SK-N-SH (cell line): ENCODE measurements at regions not wholly inside any gene's neighbourhood (a gene's known extent, or its start where the extent isn't known, plus 50 kb on each side); places are given as distances from the start of the nearest gene placed in this dataset.

Source experiments
- CTCF ChIA-PET: fragments of 300-600, 350-600 bp; formaldehyde crosslinking; extraction: SDS; loops from one replicate; lab custom pipeline; 2021; lab: Yijun Ruan, JAX
- POLR2A ChIA-PET: fragments of 350-600 bp; sonication (Branson Sonifier 250); formaldehyde crosslinking; extraction: SDS; loops from one replicate; lab custom pipeline; 2020; ENCODE audit warnings: antibody characterized with exemption, inconsistent platforms; lab: Yijun Ruan, JAX
- DNase-seq: peaks from one replicate; pipeline ENCODE4 v3.0.0; 2012
- H2AFZ ChIP-seq: fragments of 200-600 bp; sonication (generic); 2 replicates; pipeline ENCODE4 v1.8.1; 2016; ENCODE audit warnings: antibody characterized with exemption, mild to moderate bottlenecking, low read depth
- H3F3A ChIP-seq: fragments of 200-600 bp; sonication (generic); replicated peaks from 2 replicates; pipeline ENCODE3; 2016; ENCODE audit warnings: antibody characterized with exemption, mild to moderate bottlenecking; ENCODE audit not compliant: insufficient read depth
- H3K27ac ChIP-seq, 2 experiments: fragments of 200-500 bp in 1 of 2; fragments of 200-600 bp in 1 of 2; sonication (Bioruptor generic) in 1 of 2; sonication (generic), shearing (Covaris generic) in 1 of 2; 2 replicates each; pipeline versions ENCODE4 v1.5.1 to v1.6.1; 2014 to 2016; ENCODE audit warnings: low read depth in 2 of 2, inconsistent platforms in 1 of 2, low read length in 1 of 2, mild to moderate bottlenecking in 1 of 2, mixed read lengths in 1 of 2
- H3K27me3 ChIP-seq: fragments of 200-600 bp; sonication (generic), shearing (Covaris generic); 2 replicates; pipeline ENCODE4 v1.6.1; 2016; ENCODE audit warnings: mixed run types; ENCODE audit not compliant: insufficient read depth
- H3K36me3 ChIP-seq, 2 experiments: fragments of 200-500 bp in 1 of 2; fragments of 200-600 bp in 1 of 2; sonication (Bioruptor generic) in 1 of 2; sonication (generic) in 1 of 2; replicated peaks in 1 of 2; 2 replicates each; pipeline versions ENCODE3 to v1.5.1; 2014 to 2016; ENCODE audit warnings: low read length in 1 of 2, mild to moderate bottlenecking in 1 of 2; ENCODE audit not compliant: insufficient read depth in 2 of 2, control insufficient read depth in 1 of 2
- H3K4me1 ChIP-seq, 2 experiments: fragments of 200-500 bp in 1 of 2; fragments of 200-600 bp in 1 of 2; sonication (Bioruptor generic) in 1 of 2; sonication (generic), shearing (Covaris generic) in 1 of 2; 2 replicates each; pipeline versions ENCODE4 v1.5.1 to v1.6.1; 2014 to 2016; ENCODE audit warnings: low read depth in 1 of 2, low read length in 1 of 2, mixed run types in 1 of 2; ENCODE audit not compliant: insufficient read depth in 2 of 2, control insufficient read depth in 1 of 2
- H3K4me2 ChIP-seq: fragments of 200-600 bp; sonication (generic), shearing (Covaris generic); 2 replicates; pipeline ENCODE4 v1.6.1; 2017; ENCODE audit warnings: mixed run types
- H3K4me3 ChIP-seq, 2 experiments: fragments of 200-500 bp in 1 of 2; fragments of 200-600 bp in 1 of 2; sonication (Bioruptor generic) in 1 of 2; sonication (generic), shearing (Covaris generic) in 1 of 2; 2 replicates each; pipeline versions ENCODE4 v1.5.1 to v1.8.1; 2014 to 2016; ENCODE audit warnings: low read depth in 2 of 2, inconsistent platforms in 1 of 2, low read length in 1 of 2, mild to moderate bottlenecking in 1 of 2, mixed read lengths in 1 of 2, moderate library complexity in 1 of 2
- H3K79me2 ChIP-seq: fragments of 200-600 bp; sonication (generic); 2 replicates; pipeline ENCODE4 v1.8.1; 2017; ENCODE audit warnings: mild to moderate bottlenecking; ENCODE audit not compliant: insufficient read depth
- H3K9ac ChIP-seq: fragments of 200-600 bp; sonication (generic); 2 replicates; pipeline ENCODE4 v1.6.1; 2017; ENCODE audit warnings: mixed run types
- H3K9me2 ChIP-seq: fragments of 200-600 bp; sonication (generic); 2 replicates; pipeline ENCODE4 v1.6.1; 2017; ENCODE audit warnings: mixed run types
- H3K9me3 ChIP-seq: fragments of 200-600 bp; sonication (generic); 2 replicates; pipeline ENCODE4 v1.6.1; 2017; ENCODE audit warnings: mixed run types, mild to moderate bottlenecking, moderate library complexity
- H4K20me1 ChIP-seq: fragments of 200-600 bp; sonication (generic); 2 replicates; pipeline ENCODE4 v1.6.1; 2017; ENCODE audit warnings: mild to moderate bottlenecking, mixed run types; ENCODE audit not compliant: insufficient read depth
- CHD2 ChIP-seq: fragments of 150-350 bp; IDR thresholded peaks from 2 replicates; pipeline ENCODE4 v1.6.1; 2018; ENCODE audit warnings: low read length; ENCODE audit not compliant: partially characterized antibody
- EP300 ChIP-seq, 2 experiments: IDR thresholded peaks; 2 replicates each; pipeline versions ENCODE4 v1.4.0 to v1.6.1; 2012; ENCODE audit warnings: borderline replicate concordance in 1 of 2, low read depth in 1 of 2, low read length in 1 of 2
- EZH2phosphoT487 ChIP-seq: fragments of 200-600 bp; sonication (generic); IDR thresholded peaks from 2 replicates; pipeline ENCODE4 v1.6.1; 2017; ENCODE audit warnings: low read depth, mixed run types, mild to moderate bottlenecking, antibody characterized with exemption, moderate library complexity, borderline replicate concordance
- FOXJ3 ChIP-seq: sonication (generic); formaldehyde crosslinking; IDR thresholded peaks from 2 replicates; pipeline ENCODE4 v1.5.1; 2020; ENCODE audit warnings: mild to moderate bottlenecking, missing genetic modification reagents
- FOXM1 ChIP-seq: IDR thresholded peaks from 2 replicates; pipeline ENCODE4 v1.4.0; 2012; ENCODE audit warnings: low read depth, mild to moderate bottlenecking
- GABPA ChIP-seq: IDR thresholded peaks from 2 replicates; pipeline ENCODE4 v1.4.0; 2012; ENCODE audit warnings: low read depth, mild to moderate bottlenecking
- JUND ChIP-seq: IDR thresholded peaks from 2 replicates; pipeline ENCODE4 v1.4.0; 2012
- MEF2A ChIP-seq: IDR thresholded peaks from 2 replicates; pipeline ENCODE4 v1.4.0; 2012; ENCODE audit warnings: low read depth, borderline replicate concordance
- MXI1 ChIP-seq: IDR thresholded peaks from 2 replicates; pipeline ENCODE4 v1.6.1; 2012; ENCODE audit warnings: mild to moderate bottlenecking, low read depth, low read length, improper control_type of control experiment
- NRF1 ChIP-seq: IDR thresholded peaks from 2 replicates; pipeline ENCODE4 v1.6.1; 2012; ENCODE audit warnings: low read depth, mild to moderate bottlenecking, low read length
- RCOR1 ChIP-seq: fragments of 150-350 bp; IDR thresholded peaks from 2 replicates; pipeline ENCODE4 v1.6.1; 2017; ENCODE audit warnings: antibody characterized with exemption, low read length
- RFX5 ChIP-seq: IDR thresholded peaks from 2 replicates; pipeline ENCODE4 v1.6.1; 2012; ENCODE audit warnings: mild to moderate bottlenecking, improper control_type of control experiment, low read length
- RXRA ChIP-seq: IDR thresholded peaks from 2 replicates; pipeline ENCODE4 v1.4.0; 2012; ENCODE audit warnings: low read depth, mild to moderate bottlenecking, borderline replicate concordance
- SIN3A ChIP-seq: IDR thresholded peaks from 2 replicates; pipeline ENCODE4 v1.6.1; 2012; ENCODE audit warnings: low read depth, mild to moderate bottlenecking, low read length, moderate library complexity, borderline replicate concordance
- SMC3 ChIP-seq: IDR thresholded peaks from 2 replicates; pipeline ENCODE4 v1.6.1; 2012; ENCODE audit warnings: low read depth, low read length, improper control_type of control experiment
- TCF12 ChIP-seq: IDR thresholded peaks from 2 replicates; pipeline ENCODE4 v1.4.0; 2012
- YY1 ChIP-seq: IDR thresholded peaks from 2 replicates; pipeline ENCODE4 v1.4.0; 2012; ENCODE audit warnings: low read depth, mild to moderate bottlenecking
- WGBS: methylation state at CpG from one replicate; pipeline ENCODE4 v1.1.6; 2017; ENCODE audit warnings: low lambda C conversion rate; 5-methylcytosine and 5-hydroxymethylcytosine counted together
- TF ChIP-seq, protein P1 (sequence below): IDR thresholded peaks from 2 replicates; pipeline ENCODE4 v1.6.1; 2012; ENCODE audit warnings: mild to moderate bottlenecking, low read depth, low read length, moderate library complexity
- TF ChIP-seq, protein P2 (sequence below): IDR thresholded peaks from 2 replicates; pipeline ENCODE4 v1.4.0; 2012; ENCODE audit warnings: low read depth, borderline replicate concordance
- TF ChIP-seq, protein P3 (sequence below): fragments of 150-350 bp; IDR thresholded peaks from 2 replicates; pipeline ENCODE4 v1.6.1; 2016; ENCODE audit warnings: mild to moderate bottlenecking, low read depth, low read length
- TF ChIP-seq, protein P4 (sequence below): IDR thresholded peaks from 2 replicates; pipeline ENCODE4 v1.4.0; 2012; ENCODE audit warnings: low read depth

DNA sequence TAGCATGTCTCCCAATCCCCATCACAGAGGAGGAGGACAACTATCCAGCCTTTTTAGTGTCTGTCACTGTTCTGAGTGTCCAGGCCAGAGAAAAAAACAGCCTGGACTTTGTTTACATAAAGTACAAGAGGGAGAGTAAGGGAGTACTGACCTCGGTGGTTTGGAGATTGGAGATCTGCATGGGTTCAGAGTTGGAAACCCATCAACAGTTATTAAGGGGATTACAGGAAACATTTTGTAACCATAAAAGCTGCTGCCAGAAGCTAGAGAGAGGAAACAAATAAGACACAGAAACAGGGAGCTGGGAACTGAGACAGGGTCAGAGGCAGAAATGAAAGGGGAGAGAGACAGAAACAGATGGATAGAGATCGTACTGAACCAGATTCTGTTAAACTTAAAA, 131.5 kb upstream of the CTTNBP2NL start:
- no peak overlapping the region for H3K9ac ChIP-seq
- ChIA-PET POLR2A (no interaction called here), CTCF (interaction anchor here (1.5 kb wide), 1 partner anchor 17 kb away, joined by 3 read pairs; no protein-coding TSS in a partner anchor)
- H3F3A ChIP-seq, result no peaks in the 10 kb centered on the region
- H3K4me3 ChIP-seq, result no peak overlapping the region
- H4K20me1 ChIP-seq, result no peaks in the 10 kb centered on the region
- no peak overlapping the region for H3K4me2 ChIP-seq
- no peak overlapping the region for H2AFZ ChIP-seq
- no peaks in the 10 kb centered on the region for H3K36me3 ChIP-seq
- H3K9me2 ChIP-seq, result no peaks in the 10 kb centered on the region
- DNase-seq, result no peak
- H3K27me3 ChIP-seq, result peaks cover 6% of the 10 kb centered on the region; the same call in 1 of the 2 replicates
- H3K27ac ChIP-seq, result no peak overlapping the region
- no peaks in the 10 kb centered on the region for H3K4me1 ChIP-seq
- no peaks in the 10 kb centered on the region for H3K9me3 ChIP-seq
- no peaks in the 10 kb centered on the region for H3K79me2 ChIP-seq
- WGBS, result 33% methylated on average over 2 of the region's 2 CpGs
- TF ChIP-seq FOXJ3 (no peak), EP300 (IDR thresholded peaks at IDR 0.05; ENCODE audit: borderline replicate concordance in 1 of 2, low read depth in 1 of 2, low read length in 1 of 2) (no peak), RFX5 (no peak), MXI1 (no peak), SMC3 (no peak), SIN3A (no peak)
- TF ChIP-seq, all 33 proteins: peak for 0

DNA sequence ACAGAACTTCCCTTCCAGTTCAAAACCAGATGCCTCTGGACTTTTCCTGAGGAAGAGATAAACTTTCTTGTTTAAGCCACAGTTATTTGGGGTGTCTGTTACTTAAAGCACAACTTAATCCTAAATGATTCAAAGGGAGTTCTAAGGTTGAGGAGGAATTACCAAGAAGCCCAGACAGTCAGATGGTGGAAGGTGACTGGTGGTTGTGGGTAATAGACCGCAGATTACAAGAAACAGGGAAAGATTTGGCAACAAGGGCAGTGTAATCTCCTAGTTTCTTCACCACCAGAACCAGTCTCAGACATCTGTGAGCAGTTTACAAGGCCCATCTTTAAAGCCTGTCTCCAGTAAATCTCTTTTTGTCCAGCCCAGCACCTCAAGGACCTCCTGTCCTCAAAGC, 130.1 kb upstream of the CTTNBP2NL start:
- Histone ChIP-seq H3K36me3 (no peaks in the 10 kb centered on the region), H3K9me2 (no peaks in the 10 kb centered on the region), H3K9me3 (no peaks in the 10 kb centered on the region), H3K27me3 (peaks cover 6% of the 10 kb centered on the region; the same call in 1 of the 2 replicates), H4K20me1 (no peaks in the 10 kb centered on the region), H3K4me2 (no peak overlapping the region), H3F3A (no peaks in the 10 kb centered on the region), H2AFZ (no peak overlapping the region), H3K4me3 (no peak overlapping the region), H3K4me1 (no peaks in the 10 kb centered on the region), H3K79me2 (no peaks in the 10 kb centered on the region), H3K27ac (no peak overlapping the region), H3K9ac (no peak overlapping the region)
- WGBS, result 12% methylated on average over 1 of the region's 1 CpG
- DNase-seq, result no peak
- ChIA-PET POLR2A (no interaction called here), CTCF (interaction anchor here (0.7 to 1.5 kb wide), 2 partner anchors 14 to 18 kb away, joined by 3 read pairs; no protein-coding TSS in a partner anchor)
- TF ChIP-seq TCF12 (no peak), YY1 (no peak), RCOR1 (no peak), EP300 (IDR thresholded peaks at IDR 0.05; ENCODE audit: borderline replicate concordance in 1 of 2, low read depth in 1 of 2, low read length in 1 of 2) (no peak), RXRA (no peak), EZH2phosphoT487 (no peak), RFX5 (no peak), NRF1 (no peak), GABPA (no peak), JUND (no peak), SMC3 (no peak), CHD2 (no peak), FOXM1 (no peak), MEF2A (no peak)
- TF ChIP-seq, protein P1, sequence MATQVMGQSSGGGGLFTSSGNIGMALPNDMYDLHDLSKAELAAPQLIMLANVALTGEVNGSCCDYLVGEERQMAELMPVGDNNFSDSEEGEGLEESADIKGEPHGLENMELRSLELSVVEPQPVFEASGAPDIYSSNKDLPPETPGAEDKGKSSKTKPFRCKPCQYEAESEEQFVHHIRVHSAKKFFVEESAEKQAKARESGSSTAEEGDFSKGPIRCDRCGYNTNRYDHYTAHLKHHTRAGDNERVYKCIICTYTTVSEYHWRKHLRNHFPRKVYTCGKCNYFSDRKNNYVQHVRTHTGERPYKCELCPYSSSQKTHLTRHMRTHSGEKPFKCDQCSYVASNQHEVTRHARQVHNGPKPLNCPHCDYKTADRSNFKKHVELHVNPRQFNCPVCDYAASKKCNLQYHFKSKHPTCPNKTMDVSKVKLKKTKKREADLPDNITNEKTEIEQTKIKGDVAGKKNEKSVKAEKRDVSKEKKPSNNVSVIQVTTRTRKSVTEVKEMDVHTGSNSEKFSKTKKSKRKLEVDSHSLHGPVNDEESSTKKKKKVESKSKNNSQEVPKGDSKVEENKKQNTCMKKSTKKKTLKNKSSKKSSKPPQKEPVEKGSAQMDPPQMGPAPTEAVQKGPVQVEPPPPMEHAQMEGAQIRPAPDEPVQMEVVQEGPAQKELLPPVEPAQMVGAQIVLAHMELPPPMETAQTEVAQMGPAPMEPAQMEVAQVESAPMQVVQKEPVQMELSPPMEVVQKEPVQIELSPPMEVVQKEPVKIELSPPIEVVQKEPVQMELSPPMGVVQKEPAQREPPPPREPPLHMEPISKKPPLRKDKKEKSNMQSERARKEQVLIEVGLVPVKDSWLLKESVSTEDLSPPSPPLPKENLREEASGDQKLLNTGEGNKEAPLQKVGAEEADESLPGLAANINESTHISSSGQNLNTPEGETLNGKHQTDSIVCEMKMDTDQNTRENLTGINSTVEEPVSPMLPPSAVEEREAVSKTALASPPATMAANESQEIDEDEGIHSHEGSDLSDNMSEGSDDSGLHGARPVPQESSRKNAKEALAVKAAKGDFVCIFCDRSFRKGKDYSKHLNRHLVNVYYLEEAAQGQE, result no peak
- TF ChIP-seq, protein P2, sequence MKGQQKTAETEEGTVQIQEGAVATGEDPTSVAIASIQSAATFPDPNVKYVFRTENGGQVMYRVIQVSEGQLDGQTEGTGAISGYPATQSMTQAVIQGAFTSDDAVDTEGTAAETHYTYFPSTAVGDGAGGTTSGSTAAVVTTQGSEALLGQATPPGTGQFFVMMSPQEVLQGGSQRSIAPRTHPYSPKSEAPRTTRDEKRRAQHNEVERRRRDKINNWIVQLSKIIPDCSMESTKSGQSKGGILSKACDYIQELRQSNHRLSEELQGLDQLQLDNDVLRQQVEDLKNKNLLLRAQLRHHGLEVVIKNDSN, result no peak
- TF ChIP-seq, protein P3, sequence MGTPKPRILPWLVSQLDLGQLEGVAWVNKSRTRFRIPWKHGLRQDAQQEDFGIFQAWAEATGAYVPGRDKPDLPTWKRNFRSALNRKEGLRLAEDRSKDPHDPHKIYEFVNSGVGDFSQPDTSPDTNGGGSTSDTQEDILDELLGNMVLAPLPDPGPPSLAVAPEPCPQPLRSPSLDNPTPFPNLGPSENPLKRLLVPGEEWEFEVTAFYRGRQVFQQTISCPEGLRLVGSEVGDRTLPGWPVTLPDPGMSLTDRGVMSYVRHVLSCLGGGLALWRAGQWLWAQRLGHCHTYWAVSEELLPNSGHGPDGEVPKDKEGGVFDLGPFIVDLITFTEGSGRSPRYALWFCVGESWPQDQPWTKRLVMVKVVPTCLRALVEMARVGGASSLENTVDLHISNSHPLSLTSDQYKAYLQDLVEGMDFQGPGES, result no peak
- TF ChIP-seq, protein P4, sequence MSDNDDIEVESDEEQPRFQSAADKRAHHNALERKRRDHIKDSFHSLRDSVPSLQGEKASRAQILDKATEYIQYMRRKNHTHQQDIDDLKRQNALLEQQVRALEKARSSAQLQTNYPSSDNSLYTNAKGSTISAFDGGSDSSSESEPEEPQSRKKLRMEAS, result no peak
